HG02623 (cell line): ENCODE measurements at regions not wholly inside any gene's neighbourhood (a gene's known extent, or its start where the extent isn't known, plus 50 kb on each side); places are given as distances from the start of the nearest gene placed in this dataset.

Experiments used
- ATAC-seq: cut with Tn5 transposase; IDR thresholded peaks from one replicate; pipeline ENCODE4 v1.9.1; 2021; ENCODE audit warnings: moderate library complexity; ENCODE audit not compliant: unreplicated experiment

GRCh38 chr6:137434640-137435039 is 59.6 kb downstream of the OLIG3 start:
- no peak for ATAC-seq

GRCh38 chr6:137432054-137432611 is 62.1 kb downstream of the OLIG3 start:
- ATAC-seq, result peak; percentile 75

GRCh38 chr6:137430954-137431353 is 63.2 kb downstream of the OLIG3 start:
- peak; percentile 56 for ATAC-seq

- ATAC-seq, result no peak
Observed at GRCh38 chr6:137427656-137428290, 66.4 kb downstream of the OLIG3 start.

DNA sequence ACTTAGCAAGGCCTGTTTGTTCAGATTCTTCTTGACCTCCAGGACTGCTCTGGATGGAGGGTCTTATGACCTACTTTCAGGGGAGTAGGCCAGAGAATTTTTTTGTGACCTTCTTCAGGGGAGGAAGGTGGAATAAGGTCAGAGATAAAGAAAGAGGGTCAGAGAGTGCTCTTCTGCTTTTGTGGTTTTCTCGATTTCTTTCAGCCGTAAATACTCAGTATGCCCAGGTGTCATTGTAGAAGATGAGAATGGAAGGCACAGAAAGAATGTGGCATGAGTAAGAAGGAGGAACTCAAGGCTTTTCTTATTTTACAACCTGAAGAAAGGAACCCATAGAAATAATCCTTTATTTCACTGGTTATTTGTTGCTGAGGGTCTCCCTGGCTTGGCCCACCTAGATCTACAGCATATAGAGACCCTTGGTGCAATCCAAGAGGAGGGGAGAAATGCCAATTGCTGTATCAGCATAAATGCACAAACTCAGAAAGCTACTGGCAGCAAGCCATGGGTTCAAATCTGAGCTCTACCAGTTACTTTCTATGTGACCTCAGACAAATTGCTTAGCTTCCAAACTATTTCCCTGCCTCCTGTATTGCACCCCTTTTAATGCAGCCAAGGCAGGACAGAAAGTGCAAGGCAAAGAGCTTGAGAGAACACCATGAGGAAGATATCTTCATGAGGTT is 68.0 kb downstream of the OLIG3 start:
- no peak for ATAC-seq

- no peak for ATAC-seq
Observed at GRCh38 chr6:137424251-137424650, 69.9 kb downstream of the OLIG3 start.

- no peak for ATAC-seq
Observed at GRCh38 chr6:137423451-137424168, 70.6 kb downstream of the OLIG3 start.

GRCh38 chr6:137417396-137417795 is 76.8 kb downstream of the OLIG3 start:
- no peak for ATAC-seq

- ATAC-seq, result no peak
Observed at GRCh38 chr6:137416376-137417109, 77.7 kb downstream of the OLIG3 start.

GRCh38 chr6:137415834-137416190 is 78.4 kb downstream of the OLIG3 start:
- ATAC-seq, result no peak

DNA sequence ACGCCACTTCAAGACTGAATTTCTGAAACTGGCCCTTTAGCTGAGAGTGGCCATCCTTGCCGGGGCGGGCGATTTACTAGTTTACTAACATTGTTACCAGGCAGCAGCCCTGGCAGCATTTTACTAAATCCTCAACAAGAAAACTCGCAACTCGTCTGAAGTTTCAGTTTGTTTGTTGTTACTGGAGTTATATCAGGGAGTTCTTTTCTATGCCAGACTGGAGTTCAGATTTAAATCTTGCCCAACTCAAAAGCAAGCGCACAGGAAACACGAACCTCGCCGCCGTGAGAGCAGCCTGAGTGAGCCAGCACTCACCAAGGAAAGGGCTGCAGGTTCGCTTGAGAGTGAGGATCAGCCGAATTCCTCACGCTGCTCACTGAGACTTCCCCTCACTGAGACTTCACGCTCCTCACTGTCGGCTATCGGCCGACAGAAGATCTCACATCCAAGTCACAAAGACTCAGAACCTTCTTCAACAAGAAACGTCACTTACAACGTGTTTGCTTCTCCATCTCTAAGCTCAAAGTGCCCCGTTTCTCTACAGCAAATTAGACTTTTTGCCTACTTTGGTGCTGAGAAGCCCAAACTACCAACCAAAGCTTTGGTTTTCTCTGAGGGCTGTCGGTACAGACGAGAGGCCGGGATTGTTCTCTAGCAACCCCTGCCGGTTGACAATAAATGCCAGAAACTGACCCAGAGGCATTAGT is 78.9 kb downstream of the OLIG3 start:
- peak; percentile 88 for ATAC-seq

DNA sequence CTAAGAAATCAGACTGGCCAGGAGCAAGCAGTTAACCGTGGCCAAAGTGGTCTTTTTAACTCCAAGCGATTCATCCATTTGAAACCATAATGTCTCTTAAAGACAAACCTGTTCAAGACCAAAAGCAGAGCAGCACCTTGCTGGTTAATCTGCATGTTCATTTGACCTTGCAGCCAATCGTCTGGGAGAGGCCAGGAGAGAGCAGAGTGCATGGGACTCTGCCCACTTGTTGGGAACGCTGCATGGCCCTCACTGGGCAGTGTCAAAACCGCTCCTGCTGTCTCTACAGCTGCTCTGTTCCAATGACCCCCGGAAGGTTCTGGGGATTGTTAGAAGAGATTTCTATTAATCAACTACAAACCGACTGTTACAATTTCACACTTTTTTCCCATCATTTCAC is 79.6 kb downstream of the OLIG3 start:
- ATAC-seq, result no peak

DNA sequence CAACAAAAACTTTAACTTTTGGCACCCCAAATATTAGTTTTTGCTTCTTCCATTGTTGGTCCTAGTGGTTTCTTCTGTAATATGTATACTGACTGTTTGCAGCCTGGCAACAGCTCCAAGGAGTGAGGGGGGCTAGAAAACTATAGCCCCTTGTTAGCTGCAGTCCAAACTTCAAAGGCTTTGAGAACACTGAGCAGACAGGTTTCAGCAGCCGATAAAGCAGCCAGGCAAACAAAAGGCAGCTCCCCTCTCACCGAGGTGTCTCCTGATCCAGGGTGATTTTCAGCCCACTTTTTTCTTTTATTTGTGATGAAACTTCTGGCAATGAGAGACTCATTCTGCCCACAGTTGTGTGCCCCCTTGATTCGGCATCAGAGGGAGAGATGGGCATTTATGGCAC is 80.7 kb downstream of the OLIG3 start:
- ATAC-seq, result no peak

GRCh38 chr6:137412562-137412961 is 81.6 kb downstream of the OLIG3 start:
- ATAC-seq, result no peak

DNA sequence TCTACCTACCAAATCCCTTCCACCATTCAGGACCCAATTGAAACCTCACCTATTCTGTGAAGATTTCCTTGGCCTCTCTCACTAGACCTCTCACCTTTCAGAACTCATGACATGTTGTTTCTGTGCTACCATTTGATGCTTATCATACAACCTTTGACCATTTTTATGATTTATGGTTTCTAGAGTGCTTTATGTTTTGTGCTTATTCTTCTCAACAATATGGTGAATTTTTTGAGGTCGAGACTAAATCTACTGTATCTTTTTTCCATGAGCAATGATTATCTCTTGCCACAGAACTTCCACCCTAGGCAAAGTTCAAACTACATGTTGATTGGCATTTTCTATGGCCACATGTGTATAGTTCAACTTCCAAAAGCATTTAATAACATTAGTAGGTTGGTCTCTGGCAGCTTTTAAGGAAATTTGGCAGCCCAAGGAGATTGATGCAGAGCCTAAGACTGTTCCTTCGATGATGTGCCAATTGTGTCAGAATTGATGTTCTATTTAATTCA is 84.9 kb downstream of the OLIG3 start:
- ATAC-seq, result no peak

- no peak for ATAC-seq
Observed at GRCh38 chr6:137407816-137408215, 86.4 kb downstream of the OLIG3 start.

GRCh38 chr6:137405806-137406205 is 88.4 kb downstream of the OLIG3 start:
- no peak for ATAC-seq

DNA sequence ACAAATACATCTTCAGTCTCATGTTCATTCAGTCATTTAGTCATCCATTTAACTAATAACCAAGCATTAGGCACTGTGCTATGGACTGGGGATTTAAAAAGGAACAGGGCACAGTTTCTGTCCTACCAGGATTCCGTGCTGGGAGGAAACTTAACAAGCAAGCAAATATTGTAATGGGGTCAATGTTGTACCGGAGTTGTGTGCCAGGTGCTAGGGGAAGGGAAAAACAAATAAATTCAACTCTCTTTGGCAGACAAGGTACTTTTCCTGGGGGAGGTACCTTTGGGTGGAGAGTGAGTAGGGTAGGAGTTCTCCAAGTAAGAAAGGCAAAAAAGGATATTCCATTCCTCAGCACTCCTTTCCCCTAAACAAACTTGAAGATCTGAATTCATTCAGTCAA is 90.3 kb downstream of the OLIG3 start:
- ATAC-seq, result no peak

- ATAC-seq, result no peak
Observed at GRCh38 chr6:137403443-137403842, 90.8 kb downstream of the OLIG3 start.

DNA sequence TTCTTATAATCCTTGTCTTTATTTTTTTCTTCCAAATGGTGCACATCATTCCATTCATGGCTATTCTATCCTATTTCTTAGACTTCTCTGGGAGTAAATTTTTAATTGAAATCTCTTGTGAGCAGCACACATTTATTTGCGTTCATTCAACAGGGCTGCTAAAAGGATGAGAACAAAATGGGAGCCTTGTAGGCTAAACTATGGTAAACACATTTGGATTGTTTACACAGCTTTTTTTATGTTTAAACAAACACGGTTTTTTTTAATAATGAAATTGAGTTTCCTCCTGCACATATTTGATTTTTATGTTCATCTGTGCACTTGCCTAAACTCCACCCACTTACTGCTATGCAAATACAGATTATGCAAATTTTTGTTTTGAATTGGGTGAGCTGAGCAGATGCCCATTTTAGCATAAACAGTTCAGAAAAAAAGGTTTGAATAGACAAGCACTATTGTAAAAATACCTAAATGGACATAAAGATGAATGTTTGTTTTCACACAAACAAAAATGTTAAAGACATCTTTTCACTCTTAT is 92.0 kb downstream of the OLIG3 start:
- no peak for ATAC-seq
